Thyroid gland (tissue), 4 donors: ENCODE measurements at regions not wholly inside any gene's neighbourhood (a gene's known extent, or its start where the extent isn't known, plus 50 kb on each side); places are given as distances from the start of the nearest gene placed in this dataset.

Source experiments
- CTCF ChIP-seq, 6 experiments: fragments of 200-600 bp in 3 of 6; fragments of 450-650 bp in 3 of 6; sonication (generic) in 3 of 6; IDR thresholded peaks; one replicate each; pipeline ENCODE4 v1.5.1; 2016 to 2019; ENCODE audit warnings: antibody characterized with exemption in 6 of 6, mild to moderate bottlenecking in 2 of 6, inconsistent platforms in 1 of 6, moderate library complexity in 1 of 6
- POLR2A ChIP-seq, 2 donors: fragments of 450-650 bp; IDR thresholded peaks; one replicate each; pipeline ENCODE4 v1.6.1; 2017; ENCODE audit warnings: antibody characterized with exemption in 2 of 2, mild to moderate bottlenecking in 2 of 2, moderate library complexity in 1 of 2

- TF ChIP-seq CTCF (IDR thresholded peaks at IDR 0.05): no peak
- no peak for TF ChIP-seq POLR2A (IDR thresholded peaks at IDR 0.05)
These were observed 121.0 kb upstream of the THSD7A start for GRCh38 chr7:11952972-11953371.
